VCaP (cell line): ENCODE measurements at regions not wholly inside any gene's neighbourhood (a gene's known extent, or its start where the extent isn't known, plus 50 kb on each side); places are given as distances from the start of the nearest gene placed in this dataset.

Experiments
- H3K27ac ChIP-seq: fragments of 450-650 bp; 2 replicates; pipeline ENCODE4 v1.5.1; 2017
- TF ChIP-seq, protein P1 (sequence below): fragments of 450-650 bp; conservative IDR thresholded peaks from 2 replicates; pipeline ENCODE4 v1.5.1; 2017; ENCODE audit warnings: mild to moderate bottlenecking, moderate library complexity

GRCh38 chr10:36117231-36117630 is 475.1 kb upstream of the FZD8 start:
- H3K27ac ChIP-seq: no peak overlapping the region
- TF ChIP-seq, protein P1, sequence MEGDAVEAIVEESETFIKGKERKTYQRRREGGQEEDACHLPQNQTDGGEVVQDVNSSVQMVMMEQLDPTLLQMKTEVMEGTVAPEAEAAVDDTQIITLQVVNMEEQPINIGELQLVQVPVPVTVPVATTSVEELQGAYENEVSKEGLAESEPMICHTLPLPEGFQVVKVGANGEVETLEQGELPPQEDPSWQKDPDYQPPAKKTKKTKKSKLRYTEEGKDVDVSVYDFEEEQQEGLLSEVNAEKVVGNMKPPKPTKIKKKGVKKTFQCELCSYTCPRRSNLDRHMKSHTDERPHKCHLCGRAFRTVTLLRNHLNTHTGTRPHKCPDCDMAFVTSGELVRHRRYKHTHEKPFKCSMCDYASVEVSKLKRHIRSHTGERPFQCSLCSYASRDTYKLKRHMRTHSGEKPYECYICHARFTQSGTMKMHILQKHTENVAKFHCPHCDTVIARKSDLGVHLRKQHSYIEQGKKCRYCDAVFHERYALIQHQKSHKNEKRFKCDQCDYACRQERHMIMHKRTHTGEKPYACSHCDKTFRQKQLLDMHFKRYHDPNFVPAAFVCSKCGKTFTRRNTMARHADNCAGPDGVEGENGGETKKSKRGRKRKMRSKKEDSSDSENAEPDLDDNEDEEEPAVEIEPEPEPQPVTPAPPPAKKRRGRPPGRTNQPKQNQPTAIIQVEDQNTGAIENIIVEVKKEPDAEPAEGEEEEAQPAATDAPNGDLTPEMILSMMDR: no peak

GRCh38 chr10:36116731-36117130 is 474.6 kb upstream of the FZD8 start:
- TF ChIP-seq, protein P1: no peak
- H3K27ac ChIP-seq: no peak overlapping the region

GRCh38 chr10:36116040-36116439 is 473.9 kb upstream of the FZD8 start:
- TF ChIP-seq, protein P1: no peak
- H3K27ac ChIP-seq: no peak overlapping the region

GRCh38 chr10:36115364-36115763 is 473.3 kb upstream of the FZD8 start:
- TF ChIP-seq, protein P1: no peak
- no peak overlapping the region; the same call in 1 of the 2 replicates for H3K27ac ChIP-seq

GRCh38 chr10:36114913-36115312 is 472.8 kb upstream of the FZD8 start:
- TF ChIP-seq, protein P1: no peak
- no peak overlapping the region; the same call in 1 of the 2 replicates for H3K27ac ChIP-seq

DNA sequence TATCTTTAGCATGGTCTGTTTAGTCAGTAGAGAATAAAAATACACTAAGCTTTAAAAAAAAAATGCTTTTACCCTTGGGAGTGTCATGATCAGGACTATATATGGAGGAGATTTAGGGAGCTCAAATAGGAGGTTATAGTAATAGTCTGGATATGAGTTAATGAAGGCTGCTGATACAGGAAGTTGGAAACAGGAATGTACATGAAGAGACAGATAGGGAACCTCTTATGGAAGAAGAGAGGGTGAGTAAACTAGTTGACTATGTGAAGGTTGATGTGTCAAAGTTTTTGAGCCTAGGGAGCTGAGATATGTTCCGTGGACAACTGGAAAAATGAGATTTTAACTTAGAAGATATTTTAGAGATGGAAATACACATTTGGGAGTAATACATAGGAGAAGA is 472.0 kb upstream of the FZD8 start:
- H3K27ac ChIP-seq: no peak overlapping the region
- TF ChIP-seq, protein P1: no peak

DNA sequence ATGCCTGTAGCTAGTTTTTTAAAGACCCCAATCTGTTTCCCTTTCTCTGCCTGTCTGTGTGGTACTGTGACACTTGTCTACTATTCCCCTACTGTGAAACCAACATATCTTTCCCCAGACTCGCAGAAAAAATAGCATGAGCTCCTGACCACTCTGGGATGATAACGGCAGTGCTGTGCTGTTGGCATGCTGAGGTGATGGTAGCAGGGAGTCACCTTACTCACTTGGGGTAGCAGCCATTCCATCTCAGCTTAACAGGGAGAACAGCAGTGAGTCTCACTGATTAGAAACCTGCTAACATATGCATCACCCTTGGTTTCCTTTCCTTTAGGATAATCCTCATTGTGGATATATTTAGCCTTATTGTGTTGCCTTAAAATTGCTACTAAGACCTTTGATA is 469.6 kb upstream of the FZD8 start:
- TF ChIP-seq, protein P1: no peak
- H3K27ac ChIP-seq: no peak overlapping the region
